DOHH2 (cell line): ENCODE measurements at regions not wholly inside any gene's neighbourhood (a gene's known extent, or its start where the extent isn't known, plus 50 kb on each side); places are given as distances from the start of the nearest gene placed in this dataset.

ENCODE experiments used
- CTCF ChIP-seq: fragments of 200-600 bp; sonication (generic); IDR thresholded peaks from one replicate; pipeline ENCODE4 v1.5.1; 2014; ENCODE audit warnings: antibody characterized with exemption, mild to moderate bottlenecking, low read depth, low read length; ENCODE audit not compliant: poor library complexity, severe bottlenecking
- EZH2phosphoT487 ChIP-seq: fragments of 200-600 bp; sonication (generic); IDR thresholded peaks from 2 replicates; pipeline ENCODE4 v1.6.1; 2017; ENCODE audit warnings: borderline replicate concordance, mild to moderate bottlenecking, antibody characterized with exemption, low read length, moderate library complexity, mixed read lengths

DNA sequence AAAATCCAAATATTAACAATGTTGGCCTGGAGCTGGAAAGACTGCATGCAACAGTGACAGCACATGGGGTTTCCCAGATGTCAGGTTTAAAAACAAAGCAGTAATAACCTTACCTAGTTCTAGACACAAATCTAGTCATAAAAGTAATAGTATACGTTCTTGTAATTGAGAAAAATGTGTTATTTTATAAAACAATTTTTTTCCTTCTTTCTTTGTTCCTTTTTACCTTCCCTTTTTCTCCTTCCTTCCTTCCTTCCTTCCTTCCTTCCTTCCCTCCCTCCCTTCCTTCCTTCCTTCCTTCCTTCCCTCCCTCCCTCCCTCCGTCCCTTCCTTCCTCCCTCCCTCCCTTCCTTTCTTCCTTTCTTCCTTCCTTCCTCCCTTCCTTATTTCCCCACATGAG lies 242.7 kb upstream of the PDE10A start:
- TF ChIP-seq CTCF, result no peak
- TF ChIP-seq EZH2phosphoT487, result no peak
